ENCODE measurements at regions not wholly inside any gene's neighbourhood (a gene's known extent, or its start where the extent isn't known, plus 50 kb on each side); places are given as distances from the start of the nearest gene placed in this dataset.

DNA sequence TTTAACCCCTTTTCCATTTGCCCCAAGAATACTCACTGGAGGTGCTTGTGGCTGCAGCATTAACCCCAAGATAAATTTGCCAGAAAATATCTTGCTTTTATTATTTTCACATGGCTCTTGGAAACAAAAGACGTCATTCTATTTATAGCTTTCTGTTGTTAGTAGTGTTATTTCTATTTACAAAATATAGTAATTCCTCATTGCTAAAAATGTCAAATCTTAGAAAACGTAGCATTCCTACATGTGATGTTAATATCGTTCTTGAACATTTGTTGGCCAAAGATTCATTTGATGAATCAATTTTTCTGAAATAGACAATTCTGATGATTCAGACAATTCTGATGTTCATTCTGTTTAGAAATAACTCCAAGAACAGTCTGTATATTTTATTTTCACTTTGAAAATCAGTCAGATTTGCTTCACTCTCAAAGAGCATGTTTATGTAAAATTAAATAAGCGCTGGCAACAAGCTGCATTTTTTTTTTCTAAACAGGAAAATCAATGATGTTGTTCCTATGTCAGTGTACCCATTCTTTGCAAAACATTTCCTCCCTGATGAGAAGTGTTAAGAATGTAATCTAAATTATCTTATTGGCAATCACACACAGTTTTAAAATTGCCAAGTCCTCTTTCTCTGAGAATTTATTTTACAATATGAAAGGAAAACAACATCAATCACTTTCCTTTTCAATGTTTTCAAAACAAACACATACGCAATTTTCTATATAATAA lies 334.0 kb downstream of the KCTD12 start:
- no peak overlapping the region for H3K4me3 ChIP-seq (ENCODE audit: low read depth, low read length)
- DNase-seq (ENCODE audit: low read depth), result no peak
- no peak for TF ChIP-seq CTCF (IDR thresholded peaks at IDR 0.05; ENCODE audit: low read depth, low read length, missing control alignments)

- no peak overlapping the region for H3K4me3 ChIP-seq (ENCODE audit: low read depth, low read length)
- no peak for TF ChIP-seq CTCF (IDR thresholded peaks at IDR 0.05; ENCODE audit: low read depth, low read length, missing control alignments)
- no peak for DNase-seq (ENCODE audit: low read depth)
Observed at GRCh38 chr13:76542176-76542575, 344.0 kb downstream of the KCTD12 start.

DNA sequence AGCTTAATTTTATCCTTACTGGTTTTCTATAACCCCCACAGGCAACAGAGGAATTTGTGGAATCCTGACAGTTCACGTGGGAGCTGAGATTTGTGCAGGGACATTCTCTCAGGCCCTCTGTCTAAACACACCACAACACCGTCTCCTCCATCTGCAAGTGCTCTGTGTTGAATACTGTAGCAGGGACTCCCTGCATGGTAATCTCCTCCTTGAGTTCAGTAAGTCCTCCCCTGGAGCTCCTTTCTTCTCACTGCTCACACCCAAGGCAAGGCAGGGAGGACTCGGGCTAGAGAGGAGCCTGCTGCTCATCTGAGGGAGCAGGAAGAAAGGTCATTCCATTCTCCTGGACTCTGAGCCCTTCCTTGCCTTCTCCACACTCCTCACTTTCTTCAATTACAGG lies 348.2 kb downstream of the KCTD12 start:
- no peak for DNase-seq (ENCODE audit: low read depth)
- no peak for TF ChIP-seq CTCF (IDR thresholded peaks at IDR 0.05; ENCODE audit: low read depth, low read length, missing control alignments)
- H3K4me3 ChIP-seq (ENCODE audit: low read depth, low read length), result no peak overlapping the region

DNA sequence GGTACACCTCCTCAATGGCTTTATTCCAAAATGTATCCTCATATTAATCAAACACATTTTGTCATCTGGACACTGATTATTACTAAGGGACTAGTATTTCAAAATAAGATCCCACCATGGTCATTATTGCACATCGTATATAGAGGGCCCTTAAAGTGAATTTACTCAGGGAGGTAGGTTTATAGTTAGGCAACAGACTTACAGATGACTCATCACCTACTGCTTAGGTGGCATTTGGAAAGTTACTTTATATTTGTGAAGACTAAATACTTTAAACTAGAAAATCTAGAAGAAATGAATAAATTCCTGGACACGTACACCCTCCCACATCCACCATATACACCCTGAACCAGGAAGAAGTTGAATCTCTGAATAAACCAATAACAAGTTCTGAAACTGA lies 353.0 kb downstream of the KCTD12 start:
- no peak overlapping the region for H3K4me3 ChIP-seq (ENCODE audit: low read depth, low read length)
- TF ChIP-seq CTCF (IDR thresholded peaks at IDR 0.05; ENCODE audit: low read depth, low read length, missing control alignments), result no peak
- no peak for DNase-seq (ENCODE audit: low read depth)

DNA sequence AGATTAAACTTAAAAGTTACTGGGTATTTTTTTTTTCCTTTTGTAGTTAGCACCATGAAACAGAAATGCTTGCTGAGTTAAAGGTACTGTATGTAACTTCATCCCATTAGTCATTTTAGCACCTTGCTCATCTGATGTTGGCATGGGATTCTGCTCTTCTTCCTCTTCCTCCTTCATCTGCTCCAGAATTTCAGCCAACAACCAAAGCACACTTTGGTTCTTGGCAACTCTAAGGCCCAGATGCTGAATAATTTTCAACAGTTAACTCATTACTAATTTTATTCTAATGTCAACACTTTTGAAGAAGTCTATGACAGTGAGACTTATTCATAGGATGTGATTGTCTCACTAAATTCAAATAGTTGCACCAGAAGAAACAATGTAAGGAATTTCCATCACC lies 359.2 kb downstream of the KCTD12 start:
- DNase-seq (ENCODE audit: low read depth), result no peak

DNA sequence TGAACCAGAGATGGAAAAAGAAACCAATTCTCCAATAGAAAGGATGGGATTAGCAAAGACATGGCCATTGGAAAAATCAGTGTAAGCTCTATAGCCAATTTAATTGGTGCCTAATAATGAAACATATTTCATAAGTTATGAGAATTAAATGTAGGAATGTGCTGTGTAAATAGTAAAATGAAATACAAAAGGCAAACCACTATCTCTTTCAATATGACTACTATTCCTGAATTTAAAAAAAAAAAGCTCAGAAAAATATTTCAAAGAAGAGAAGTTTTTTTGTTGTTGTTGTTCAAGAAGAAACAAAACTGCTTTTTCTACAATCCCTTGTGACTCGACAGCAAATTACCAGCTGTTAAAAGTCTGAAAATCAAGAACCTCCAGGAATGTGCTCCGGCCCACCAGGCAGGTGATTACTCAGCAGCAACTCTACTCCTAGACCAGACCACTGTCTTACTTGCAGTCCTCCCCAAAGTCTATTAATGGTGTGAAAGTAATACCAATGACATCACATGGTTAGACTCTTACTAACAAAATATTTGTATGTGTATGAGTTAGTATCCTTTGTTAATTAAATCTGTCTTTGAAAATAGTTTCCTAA lies 362.4 kb downstream of the KCTD12 start:
- no peak for DNase-seq (ENCODE audit: low read depth)
- H3K4me3 ChIP-seq (ENCODE audit: low read depth, low read length), result no peak overlapping the region
- TF ChIP-seq CTCF (IDR thresholded peaks at IDR 0.05; ENCODE audit: low read depth, low read length, missing control alignments), result no peak

More for the DNA sequence above, 359.2 kb downstream of the KCTD12 start:
- no peak for TF ChIP-seq CTCF (IDR thresholded peaks at IDR 0.05; ENCODE audit: low read depth, low read length, missing control alignments)
- no peak overlapping the region for H3K4me3 ChIP-seq (ENCODE audit: low read depth, low read length)
